ENCODE measurements at regions not wholly inside any gene's neighbourhood (a gene's known extent, or its start where the extent isn't known, plus 50 kb on each side); places are given as distances from the start of the nearest gene placed in this dataset.

- no peak for DNase-seq
Measured at GRCh38 chr9:38312406-38312805, 80.1 kb upstream of the ALDH1B1 start.

DNA sequence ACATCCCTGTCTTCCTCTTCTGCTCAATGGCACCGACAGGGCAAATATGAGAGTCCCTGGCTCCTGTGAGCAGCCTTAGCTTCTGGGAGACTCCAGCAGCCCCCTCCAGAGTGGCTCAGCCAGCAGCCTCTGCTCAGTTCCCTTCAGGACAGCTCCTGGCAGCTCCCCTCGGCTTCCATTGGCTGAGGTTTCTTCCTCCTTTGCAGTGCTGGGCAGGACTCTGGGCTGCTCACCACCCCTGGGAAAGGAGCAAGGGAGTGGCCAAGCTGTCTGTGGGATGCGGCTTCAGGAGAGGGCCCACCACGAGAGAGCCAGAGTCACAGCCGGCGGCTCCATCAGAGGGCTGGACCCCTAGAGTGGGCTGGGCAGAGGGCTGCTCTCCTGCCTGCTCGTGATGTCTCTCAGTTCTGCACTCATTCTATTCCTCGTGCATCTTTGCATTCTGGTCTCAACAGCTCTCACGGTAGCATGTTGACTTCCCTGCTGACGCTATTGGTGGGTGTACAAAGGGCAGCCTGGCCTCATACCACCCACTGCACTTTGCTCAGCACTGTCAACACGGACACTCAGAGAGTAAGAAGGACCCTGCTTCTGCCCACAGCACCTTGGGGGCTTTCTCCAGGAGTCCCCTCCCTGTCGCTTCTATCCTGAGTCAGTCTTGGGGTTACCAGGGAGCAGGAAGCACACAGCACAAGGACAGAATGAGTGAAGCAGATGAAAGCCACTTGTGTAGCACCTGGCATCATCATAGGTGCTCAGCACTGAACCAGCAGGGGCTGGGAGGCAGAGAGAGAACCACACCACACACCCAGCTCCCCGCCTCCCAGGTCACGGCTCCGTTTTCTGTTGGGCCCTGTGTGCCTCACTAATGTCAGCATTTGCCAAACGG, 80.9 kb upstream of the ALDH1B1 start:
- DNase-seq: no peak

DNA sequence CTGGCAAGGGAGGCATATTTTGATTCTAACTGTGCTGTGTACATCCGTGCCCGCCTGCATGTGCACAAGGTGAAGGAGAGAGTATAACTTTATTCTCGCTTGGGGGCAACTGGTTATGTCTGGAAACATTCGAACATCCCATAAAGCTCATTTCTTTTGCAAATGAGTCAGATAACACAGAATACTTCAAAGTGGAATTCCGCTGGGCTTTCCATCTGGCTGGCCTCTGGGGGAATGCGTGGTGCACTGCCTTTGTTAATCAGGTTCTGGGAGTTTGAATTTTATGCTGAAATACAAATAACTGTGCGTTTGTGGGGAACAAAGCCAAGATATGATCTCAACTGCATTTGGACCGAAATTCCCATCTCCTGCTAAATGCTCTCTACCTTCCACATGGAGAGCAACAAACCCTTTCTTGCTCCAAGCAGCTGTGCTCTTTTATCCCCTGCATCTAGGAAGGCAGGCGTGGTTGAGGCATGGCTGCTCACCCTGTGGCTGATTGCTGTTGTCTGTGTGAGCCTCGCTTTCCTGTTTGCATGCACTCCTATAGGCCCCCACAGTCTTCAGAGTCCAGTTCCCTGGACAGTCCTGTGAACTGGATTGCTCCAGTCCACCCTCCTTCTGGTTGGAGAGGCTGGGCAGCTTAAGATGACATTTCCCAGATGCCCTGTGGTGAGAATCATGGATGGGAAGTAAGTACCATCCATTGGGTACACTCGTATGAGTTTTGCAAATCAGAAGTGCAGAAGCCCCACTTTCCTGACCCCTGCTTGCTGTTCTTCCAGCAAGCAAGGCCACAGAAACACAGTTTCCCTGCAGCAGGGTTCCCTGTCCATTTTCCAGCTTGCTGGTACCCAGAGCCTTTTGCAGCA, 82.9 kb upstream of the ALDH1B1 start:
- no peak for DNase-seq

DNA sequence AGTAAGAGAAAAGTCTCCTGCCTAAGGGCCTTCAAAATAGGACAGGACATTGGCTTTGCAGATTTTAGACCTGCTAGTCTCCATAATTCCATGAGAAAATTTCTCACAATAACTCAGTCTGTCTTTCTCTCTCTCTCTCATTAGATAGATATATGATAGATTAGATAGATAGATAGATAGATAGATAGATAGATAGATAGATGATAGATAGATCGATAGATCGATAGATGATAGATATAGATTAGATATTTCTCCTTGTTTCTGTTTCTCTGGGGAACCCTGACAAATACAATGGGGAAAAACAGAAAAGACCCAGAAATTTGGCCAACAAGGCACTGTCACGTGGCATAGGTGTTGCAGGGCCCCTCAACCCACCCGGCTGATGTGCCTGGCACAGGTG, 84.4 kb upstream of the ALDH1B1 start:
- no peak for DNase-seq

- no peak for DNase-seq
Measured at GRCh38 chr9:38306899-38307298, 85.6 kb upstream of the ALDH1B1 start.

GRCh38 chr9:38305582-38305981, 86.9 kb upstream of the ALDH1B1 start:
- no peak for DNase-seq

DNA sequence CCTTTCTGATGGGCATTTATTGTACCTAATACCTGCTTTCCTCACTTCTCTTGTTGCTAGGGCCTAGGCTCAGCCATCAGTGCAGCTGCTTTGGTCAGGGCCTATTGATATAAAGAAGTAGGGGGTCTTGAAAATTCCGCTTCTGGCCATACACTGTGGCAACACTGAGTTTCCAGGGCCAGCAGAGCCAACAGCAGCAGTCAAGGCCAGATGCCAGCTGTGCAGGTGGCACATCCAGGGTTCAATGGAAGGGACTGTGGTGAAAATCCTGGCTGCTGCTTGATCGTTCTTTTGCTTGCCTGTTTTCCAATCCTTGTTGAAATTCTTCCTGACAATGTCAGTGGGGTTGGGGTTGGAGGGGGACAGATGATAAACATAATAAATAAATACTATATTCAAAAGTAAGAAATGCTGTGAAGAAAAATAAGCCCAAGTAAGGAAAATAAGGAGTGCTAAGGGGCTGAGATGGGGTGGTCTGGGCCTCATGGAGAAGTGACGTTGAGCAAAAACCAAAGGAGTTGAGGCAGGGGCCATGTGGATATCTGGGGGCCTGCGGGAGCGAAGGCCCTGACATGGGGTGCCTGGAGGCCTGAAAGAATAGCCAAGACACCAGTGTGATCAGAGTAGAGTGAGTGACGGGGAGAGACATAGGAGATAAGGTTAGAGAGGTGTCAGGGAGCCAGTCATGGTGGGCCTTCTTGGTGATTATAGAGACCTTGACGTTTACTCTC, 91.0 kb upstream of the ALDH1B1 start:
- no peak for DNase-seq

DNA sequence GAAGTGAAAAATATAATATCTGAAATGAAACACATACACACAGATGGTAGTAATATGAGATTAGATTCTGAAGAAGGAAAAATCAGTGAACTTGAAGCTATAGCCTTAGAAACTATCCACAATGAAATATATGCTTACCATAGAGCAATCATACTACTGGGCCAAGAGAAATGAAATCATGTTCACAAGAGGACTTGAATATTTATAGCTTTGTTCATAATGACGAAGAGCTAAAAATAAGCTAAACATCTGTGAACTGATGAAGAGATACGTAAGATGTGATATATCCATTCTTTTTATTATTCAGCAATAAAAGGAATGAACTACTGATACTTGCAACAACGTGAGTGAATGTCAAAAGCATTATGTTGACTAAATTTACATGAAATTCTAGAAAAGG, 92.6 kb upstream of the ALDH1B1 start:
- no peak for DNase-seq

GRCh38 chr9:38298904-38299303, 93.6 kb upstream of the ALDH1B1 start:
- no peak for DNase-seq

GRCh38 chr9:38298503-38298902, 94.0 kb upstream of the ALDH1B1 start:
- no peak for DNase-seq

GRCh38 chr9:38296807-38297206, 95.7 kb upstream of the ALDH1B1 start:
- DNase-seq: no peak

DNA sequence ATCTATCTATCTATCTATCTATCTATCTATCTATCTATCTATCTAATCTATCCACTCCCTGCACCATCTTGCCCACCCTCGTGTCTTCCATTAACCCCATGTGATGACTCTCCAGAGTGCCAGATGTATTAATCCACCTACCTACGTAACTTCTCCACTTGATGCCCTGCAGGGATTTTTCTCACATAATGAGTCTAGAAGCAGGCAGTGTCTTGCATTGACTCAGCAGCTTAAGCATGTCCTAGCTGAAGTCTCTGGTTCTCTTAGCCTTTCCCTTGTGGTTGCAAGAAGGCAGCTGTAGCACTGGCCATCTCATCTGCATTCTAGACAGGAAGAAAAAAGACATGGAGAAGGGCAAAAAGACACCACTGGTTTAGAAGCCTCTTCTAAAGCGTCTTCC, 96.7 kb upstream of the ALDH1B1 start:
- no peak for DNase-seq

DNA sequence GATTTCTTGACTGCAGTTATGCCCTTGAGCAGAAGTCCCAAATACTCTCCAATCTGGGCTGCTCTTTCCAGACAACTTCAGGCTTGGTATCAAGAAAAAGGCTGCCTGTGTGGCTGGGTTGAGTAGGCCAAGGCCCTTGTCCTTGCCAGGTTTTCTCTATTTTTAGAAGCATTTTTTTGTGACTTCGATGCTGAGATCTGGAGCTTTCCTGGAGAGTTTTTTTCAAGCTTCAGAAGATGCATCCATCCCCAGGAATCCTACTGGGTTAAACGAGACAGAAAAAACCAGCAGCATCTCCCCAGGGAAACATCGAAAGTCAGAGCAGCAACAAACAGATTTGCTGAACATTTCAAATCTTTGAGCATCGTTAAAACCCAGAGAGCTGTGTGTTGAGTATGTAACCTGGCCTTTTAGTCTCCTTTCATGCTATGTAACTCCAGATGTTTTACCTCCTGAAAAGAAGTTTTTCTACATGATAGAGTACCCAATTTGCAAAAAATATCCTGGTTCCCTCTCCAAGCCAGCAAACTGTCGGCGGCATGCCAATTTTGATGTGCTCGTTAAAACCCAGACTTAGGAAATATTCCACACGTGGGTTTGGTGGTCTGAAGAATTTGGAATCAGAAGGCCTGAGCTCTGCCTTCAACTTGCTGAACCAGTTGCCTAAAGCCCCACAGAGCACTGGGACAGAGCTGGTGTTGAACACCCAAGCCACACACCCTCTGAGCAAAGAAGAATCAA, 98.1 kb upstream of the ALDH1B1 start:
- no peak for DNase-seq

- DNase-seq: no peak
Measured at GRCh38 chr9:38293022-38293421, 99.5 kb upstream of the ALDH1B1 start.

DNA sequence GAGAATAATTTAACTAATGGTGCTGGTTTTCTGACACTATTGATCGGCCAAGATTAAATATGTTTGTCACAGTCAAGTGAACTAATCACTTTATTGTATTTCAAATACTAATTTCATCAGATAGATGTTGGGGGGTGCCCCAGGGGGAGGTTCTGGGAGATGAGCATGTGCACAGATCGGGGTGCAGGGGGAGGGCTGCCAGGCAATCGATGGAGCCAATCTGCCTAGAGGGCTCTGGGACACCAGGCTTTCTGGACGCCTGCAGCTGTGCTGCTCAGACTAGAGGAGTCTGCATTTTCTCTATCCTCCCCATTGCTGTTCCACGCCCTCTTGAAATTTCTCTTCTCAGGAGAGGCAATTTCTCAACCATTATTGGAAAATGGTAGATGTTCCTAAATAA, 100.0 kb upstream of the ALDH1B1 start:
- DNase-seq: no peak

- no peak for DNase-seq
Measured at GRCh38 chr9:38289866-38290245, 102.6 kb upstream of the ALDH1B1 start.

DNA sequence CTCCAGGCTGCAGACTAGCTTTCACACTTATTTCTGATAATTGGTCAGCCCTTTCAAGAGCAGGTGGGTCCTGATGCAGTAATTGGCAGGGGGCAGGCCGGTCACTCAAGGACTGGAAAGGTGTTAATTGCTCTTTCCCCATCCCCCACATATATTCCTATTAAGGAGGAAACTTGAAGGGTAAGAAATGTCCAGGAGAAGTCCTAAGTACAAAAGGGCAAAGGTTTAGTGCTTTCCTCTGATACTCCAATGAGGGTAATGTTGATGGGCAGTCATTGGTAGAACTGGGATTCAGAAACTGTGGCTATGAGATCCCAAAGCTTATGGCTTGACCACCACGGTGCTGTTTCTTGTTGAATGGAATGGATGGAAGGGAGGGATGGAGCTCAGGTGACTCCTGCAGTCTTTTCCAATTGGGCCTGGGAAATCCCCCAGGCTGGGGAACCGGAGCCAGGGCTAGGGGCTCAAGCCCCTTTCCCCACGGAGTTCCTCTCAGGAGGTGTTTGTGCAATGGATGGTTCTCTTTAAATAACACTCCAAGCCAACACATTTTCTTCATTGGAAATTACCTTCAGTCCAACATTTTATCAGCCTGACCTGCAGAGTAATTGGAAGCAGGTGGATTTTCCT, 103.2 kb upstream of the ALDH1B1 start:
- DNase-seq: no peak

- no peak for DNase-seq
Measured at GRCh38 chr9:38288502-38288901, 104.0 kb upstream of the ALDH1B1 start.

DNA sequence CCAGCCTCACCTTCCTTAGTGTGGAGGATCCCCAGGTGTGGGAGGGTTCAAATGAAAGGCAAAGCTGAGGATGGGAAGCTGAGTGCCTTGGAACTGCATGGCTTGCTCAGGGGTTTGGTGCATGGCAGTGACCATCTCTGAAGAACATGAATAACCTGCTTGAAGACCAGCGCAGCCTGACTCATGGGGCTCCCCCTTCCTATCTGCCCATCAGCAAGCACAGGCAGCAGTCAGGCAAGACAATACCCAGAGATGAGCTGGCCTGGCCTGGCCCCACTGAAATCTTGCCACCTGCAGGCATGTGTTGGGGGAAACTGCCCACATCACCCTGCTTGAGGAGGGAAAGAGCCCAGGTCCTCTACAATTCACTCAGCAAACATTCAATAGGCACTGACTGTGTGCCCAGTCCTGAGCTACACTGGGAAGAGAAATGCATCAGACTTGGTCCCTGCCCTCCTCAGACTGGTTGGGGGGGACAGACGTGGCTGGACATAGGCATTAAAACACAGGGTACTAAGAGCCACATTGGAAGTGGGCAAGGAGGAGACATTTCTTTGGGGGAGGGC, 105.0 kb upstream of the ALDH1B1 start:
- DNase-seq: no peak

DNA sequence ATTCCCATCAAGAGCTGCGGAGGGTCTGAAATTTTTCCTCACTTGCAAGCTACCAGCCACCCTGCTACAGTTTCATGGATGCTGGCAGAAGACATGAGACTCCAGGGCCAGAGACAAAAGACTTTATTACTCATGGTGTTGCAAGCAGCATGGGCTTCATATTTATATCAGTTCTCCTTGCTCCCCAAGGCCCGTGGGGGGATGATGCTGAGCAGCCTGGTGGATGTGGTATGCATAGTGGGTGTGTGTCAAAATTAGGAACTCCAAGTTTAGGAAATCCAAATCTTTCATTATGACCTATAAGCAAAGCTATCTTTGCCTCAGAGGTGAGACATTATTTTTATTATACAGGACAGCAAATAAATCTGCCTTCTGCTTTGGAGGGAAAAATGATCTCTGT, 105.7 kb upstream of the ALDH1B1 start:
- no peak for DNase-seq

DNA sequence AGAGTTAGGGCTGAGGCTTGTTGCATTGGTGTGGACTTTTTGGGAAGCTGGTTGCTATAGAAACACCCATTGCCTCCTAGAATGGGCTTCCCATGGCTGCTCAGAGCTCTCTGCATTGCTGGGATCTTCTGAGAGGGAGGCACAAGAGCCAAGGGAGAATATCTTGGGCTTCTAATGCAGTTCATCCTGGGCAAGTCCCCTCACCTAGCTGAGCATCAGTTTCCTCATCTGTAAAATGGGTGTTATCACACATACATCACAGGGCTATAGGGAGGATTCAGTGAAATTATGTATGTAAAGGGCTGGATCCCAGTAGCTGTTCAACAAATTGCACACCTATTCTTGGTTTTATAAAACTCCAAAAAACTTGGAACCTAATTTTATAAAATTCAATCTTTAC, 106.1 kb upstream of the ALDH1B1 start:
- DNase-seq: no peak

GRCh38 chr9:38285236-38285635, 107.3 kb upstream of the ALDH1B1 start:
- DNase-seq: no peak

Measured in stimulated activated CD4-positive, alpha-beta T cell treated with anti-CD3 and anti-CD28 coated beads, Interleukin-15, amount 100 ng/mL, for 24 hours (primary cell).